GM12873 (cell line): ENCODE measurements at regions not wholly inside any gene's neighbourhood (a gene's known extent, or its start where the extent isn't known, plus 50 kb on each side); places are given as distances from the start of the nearest gene placed in this dataset.

Experiments
- TF ChIP-seq, protein P1 (sequence below): IDR thresholded peaks from 2 replicates; pipeline ENCODE4 v1.5.1; 2012; ENCODE audit warnings: low read depth, mild to moderate bottlenecking, moderate library complexity, low read length, control low read depth; ENCODE audit not compliant: insufficient read depth; ENCODE audit errors: missing control alignments

DNA sequence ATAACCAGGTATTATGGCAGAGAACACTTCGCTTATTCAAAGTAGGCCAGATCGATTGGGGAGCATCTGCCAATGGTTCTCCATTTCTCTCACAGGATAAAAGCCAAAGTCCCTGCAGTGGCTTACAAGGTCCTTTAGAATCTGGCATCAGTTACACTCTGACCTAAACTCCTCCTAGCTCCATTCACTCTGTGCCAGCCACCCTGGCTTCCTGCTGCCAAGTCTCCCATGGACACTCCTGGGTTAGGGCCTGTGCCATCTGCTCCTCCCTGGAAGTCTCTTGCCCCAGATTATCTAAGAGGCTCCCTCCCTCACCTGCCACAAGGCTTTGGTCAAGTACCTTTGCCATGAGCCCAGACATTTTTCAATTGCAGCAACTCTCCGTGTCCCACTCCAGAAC lies 649.2 kb downstream of the DACH1 start:
- TF ChIP-seq, protein P1, sequence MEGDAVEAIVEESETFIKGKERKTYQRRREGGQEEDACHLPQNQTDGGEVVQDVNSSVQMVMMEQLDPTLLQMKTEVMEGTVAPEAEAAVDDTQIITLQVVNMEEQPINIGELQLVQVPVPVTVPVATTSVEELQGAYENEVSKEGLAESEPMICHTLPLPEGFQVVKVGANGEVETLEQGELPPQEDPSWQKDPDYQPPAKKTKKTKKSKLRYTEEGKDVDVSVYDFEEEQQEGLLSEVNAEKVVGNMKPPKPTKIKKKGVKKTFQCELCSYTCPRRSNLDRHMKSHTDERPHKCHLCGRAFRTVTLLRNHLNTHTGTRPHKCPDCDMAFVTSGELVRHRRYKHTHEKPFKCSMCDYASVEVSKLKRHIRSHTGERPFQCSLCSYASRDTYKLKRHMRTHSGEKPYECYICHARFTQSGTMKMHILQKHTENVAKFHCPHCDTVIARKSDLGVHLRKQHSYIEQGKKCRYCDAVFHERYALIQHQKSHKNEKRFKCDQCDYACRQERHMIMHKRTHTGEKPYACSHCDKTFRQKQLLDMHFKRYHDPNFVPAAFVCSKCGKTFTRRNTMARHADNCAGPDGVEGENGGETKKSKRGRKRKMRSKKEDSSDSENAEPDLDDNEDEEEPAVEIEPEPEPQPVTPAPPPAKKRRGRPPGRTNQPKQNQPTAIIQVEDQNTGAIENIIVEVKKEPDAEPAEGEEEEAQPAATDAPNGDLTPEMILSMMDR = no peak

- TF ChIP-seq, protein P1 = no peak
Observed at GRCh38 chr13:71214821-71215220, 652.2 kb downstream of the DACH1 start.

DNA sequence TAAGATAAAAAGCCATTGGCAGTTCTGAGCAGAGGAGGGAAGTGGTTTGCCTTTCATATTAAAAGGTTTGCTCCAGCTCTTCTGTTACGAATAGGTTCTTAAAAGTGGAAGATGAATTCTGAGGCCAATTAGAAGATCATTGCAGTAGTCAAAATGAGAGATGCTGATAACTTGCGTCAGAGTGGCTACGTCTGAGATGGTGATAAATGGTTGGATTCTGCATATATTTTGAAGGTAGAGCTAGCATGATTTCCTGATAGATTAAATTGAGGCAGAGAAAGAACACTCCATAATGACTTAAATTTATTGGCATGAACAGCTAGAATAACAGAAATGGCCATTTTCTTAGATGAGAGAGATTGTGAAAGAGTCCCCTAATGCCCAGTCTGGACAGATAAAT lies 652.6 kb downstream of the DACH1 start:
- TF ChIP-seq, protein P1 = no peak

DNA sequence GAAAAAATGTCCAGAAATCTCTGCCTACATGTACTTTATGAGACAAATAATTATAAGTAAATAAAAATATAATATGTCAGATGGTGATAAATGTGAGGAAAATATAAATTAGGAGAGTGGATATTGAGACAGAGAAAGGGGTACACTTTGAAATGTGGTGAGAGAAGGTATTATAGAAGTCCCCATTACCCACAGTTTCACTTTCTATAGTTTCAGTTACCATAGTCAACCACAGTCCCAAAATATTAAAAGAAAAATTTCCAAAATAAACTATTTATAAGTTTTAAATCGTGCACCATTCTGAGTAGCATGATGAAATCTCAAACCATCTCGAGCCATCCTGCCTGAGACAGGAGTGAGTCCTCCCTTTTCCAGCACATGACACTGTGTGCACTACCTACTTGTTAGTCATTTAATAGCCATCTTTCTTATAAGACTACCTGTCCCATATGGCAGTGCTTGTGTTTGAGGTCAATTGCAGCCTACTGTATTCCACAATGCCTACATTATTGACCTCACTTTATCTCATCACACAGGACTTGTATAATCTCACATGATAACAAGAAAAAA lies 653.7 kb downstream of the DACH1 start:
- TF ChIP-seq, protein P1 = no peak

- TF ChIP-seq, protein P1 = no peak
Observed at GRCh38 chr13:71210861-71211260, 656.1 kb downstream of the DACH1 start.

DNA sequence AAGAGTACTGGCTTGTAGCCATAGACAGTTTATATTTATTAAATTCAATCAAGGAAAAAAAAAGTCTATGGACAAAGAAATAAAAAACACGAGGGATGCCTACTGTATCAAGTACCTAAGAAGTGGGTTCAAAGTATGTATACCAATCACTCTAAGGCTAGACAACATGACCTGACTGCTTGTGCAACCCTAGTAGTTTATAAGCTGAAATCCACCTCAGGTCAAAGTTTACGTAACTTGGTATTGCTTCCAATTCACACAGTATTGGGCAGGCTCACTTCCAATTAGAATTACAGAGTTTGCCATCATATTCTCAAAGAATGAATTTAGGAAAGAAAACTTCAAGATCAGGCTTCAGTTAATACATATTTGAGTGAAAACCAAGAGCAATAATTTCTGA lies 657.8 kb downstream of the DACH1 start:
- TF ChIP-seq, protein P1 = no peak

GRCh38 chr13:71171740-71172139 lies 695.3 kb downstream of the DACH1 start:
- TF ChIP-seq, protein P1 = no peak
